ENCODE measurements at regions not wholly inside any gene's neighbourhood (a gene's known extent, or its start where the extent isn't known, plus 50 kb on each side); places are given as distances from the start of the nearest gene placed in this dataset.
A peak's percentile ranks its signal among the peaks of the same experiment; 100 is the strongest.

- TF ChIP-seq EZH2phosphoT487 (IDR thresholded peaks at IDR 0.05; ENCODE audit: low read depth) (no peak), CTCF (IDR thresholded peaks at IDR 0.05; ENCODE audit: low read depth, low read length) (no peak)
These were observed 140.0 kb upstream of the RAI14 start for GRCh38 chr5:34516166-34516565.

DNA sequence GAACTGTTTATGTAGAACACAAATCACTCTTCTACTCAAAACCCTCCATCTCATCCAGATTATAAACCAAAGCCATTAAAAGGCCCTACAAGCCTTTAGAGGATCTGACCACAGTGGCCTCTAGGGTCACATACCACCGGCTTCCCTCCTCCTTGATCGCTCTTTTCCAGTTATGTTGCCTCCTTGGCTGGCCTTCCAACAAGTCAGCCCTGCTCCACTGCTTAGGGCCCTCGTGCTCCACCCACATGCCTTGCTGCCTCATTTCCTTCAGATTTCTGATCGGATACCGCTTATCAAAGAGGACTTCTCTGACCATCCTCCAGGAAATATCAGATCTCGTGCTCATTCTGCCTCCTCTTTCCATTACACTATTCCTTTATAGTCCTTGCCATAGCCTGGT lies 139.4 kb upstream of the RAI14 start:
- no peaks in the 10 kb centered on the region for H4K20me1 ChIP-seq (ENCODE audit: insufficient read depth, low read length)
- H3K4me1 ChIP-seq (ENCODE audit: low read length): peaks cover 22% of the 10 kb centered on the region
- no peak overlapping the region for H3K9ac ChIP-seq (ENCODE audit: low read length)
- no peak for TF ChIP-seq EZH2phosphoT487 (IDR thresholded peaks at IDR 0.05; ENCODE audit: low read depth)
- no peak for TF ChIP-seq CTCF (IDR thresholded peaks at IDR 0.05; ENCODE audit: low read depth, low read length)
- no peaks in the 10 kb centered on the region for H3K27me3 ChIP-seq (ENCODE audit: low read depth, low read length)
- H3K27ac ChIP-seq (ENCODE audit: low read length): no peak overlapping the region
- H3K9me3 ChIP-seq (ENCODE audit: insufficient read depth, low read length): no peaks in the 10 kb centered on the region
- no peak overlapping the region for H3K4me2 ChIP-seq (ENCODE audit: low read length)
- H3K79me2 ChIP-seq (ENCODE audit: low read length): no peaks in the 10 kb centered on the region
- no peak overlapping the region for H3K4me3 ChIP-seq (ENCODE audit: low read length)
- H2AFZ ChIP-seq (ENCODE audit: low read depth, low read length): no peak overlapping the region
- no peaks in the 10 kb centered on the region for H3K36me3 ChIP-seq (replicated peaks; ENCODE audit: low read depth, low read length)

More at GRCh38 chr5:34516166-34516565, 140.0 kb upstream of the RAI14 start:
- Histone ChIP-seq H3K27me3 (ENCODE audit: low read depth, low read length) (no peaks in the 10 kb centered on the region), H3K27ac (ENCODE audit: low read length) (no peak overlapping the region), H3K4me1 (ENCODE audit: low read length) (peaks cover 25% of the 10 kb centered on the region), H3K9ac (ENCODE audit: low read length) (no peak overlapping the region), H2AFZ (ENCODE audit: low read depth, low read length) (no peak overlapping the region), H3K4me2 (ENCODE audit: low read length) (no peak overlapping the region), H3K36me3 (replicated peaks; ENCODE audit: low read depth, low read length) (no peaks in the 10 kb centered on the region), H3K9me3 (ENCODE audit: insufficient read depth, low read length) (no peaks in the 10 kb centered on the region), H4K20me1 (ENCODE audit: insufficient read depth, low read length) (no peaks in the 10 kb centered on the region), H3K79me2 (ENCODE audit: low read length) (no peaks in the 10 kb centered on the region), H3K4me3 (ENCODE audit: low read length) (no peak overlapping the region)

DNA sequence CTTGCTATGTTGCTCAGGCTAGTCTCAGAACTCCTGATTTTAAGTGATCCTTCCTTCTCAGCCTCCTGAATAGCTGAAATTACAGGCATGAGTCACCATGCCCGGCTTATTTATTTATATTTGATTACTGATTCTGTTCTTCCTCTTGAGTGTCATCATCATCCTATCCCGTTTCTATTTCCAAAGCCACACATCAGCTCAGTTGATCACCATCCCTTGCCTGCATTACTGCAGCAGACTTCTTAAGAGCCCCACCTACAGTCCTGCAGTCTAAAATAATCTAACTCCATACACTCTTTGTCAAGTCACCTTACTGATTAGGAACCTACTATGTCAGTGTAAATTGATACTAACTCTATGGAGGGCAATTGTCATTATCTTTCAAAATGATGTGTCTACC lies 138.9 kb upstream of the RAI14 start:
- peaks cover 17% of the 10 kb centered on the region for H3K4me1 ChIP-seq (ENCODE audit: low read length)
- no peak overlapping the region for H3K9ac ChIP-seq (ENCODE audit: low read length)
- no peaks in the 10 kb centered on the region for H3K36me3 ChIP-seq (replicated peaks; ENCODE audit: low read depth, low read length)
- no peak overlapping the region; the same call in 1 of the 2 replicates for H2AFZ ChIP-seq (ENCODE audit: low read depth, low read length)
- H3K27me3 ChIP-seq (ENCODE audit: low read depth, low read length): no peaks in the 10 kb centered on the region
- H3K79me2 ChIP-seq (ENCODE audit: low read length): no peaks in the 10 kb centered on the region
- H3K9me3 ChIP-seq (ENCODE audit: insufficient read depth, low read length): no peaks in the 10 kb centered on the region
- no peaks in the 10 kb centered on the region for H4K20me1 ChIP-seq (ENCODE audit: insufficient read depth, low read length)
- no peak overlapping the region for H3K4me3 ChIP-seq (ENCODE audit: low read length)
- H3K27ac ChIP-seq (ENCODE audit: low read length): no peak overlapping the region
- no peak overlapping the region for H3K4me2 ChIP-seq (ENCODE audit: low read length)
- TF ChIP-seq EZH2phosphoT487 (IDR thresholded peaks at IDR 0.05; ENCODE audit: low read depth) (no peak), CTCF (IDR thresholded peaks at IDR 0.05; ENCODE audit: low read depth, low read length) (peak; percentile 26; the same call in 1 of the 2 replicates)

- Histone ChIP-seq H3K36me3 (replicated peaks; ENCODE audit: low read depth, low read length) (no peaks in the 10 kb centered on the region), H3K4me2 (ENCODE audit: low read length) (no peak overlapping the region), H3K9me3 (ENCODE audit: insufficient read depth, low read length) (no peaks in the 10 kb centered on the region), H3K4me1 (ENCODE audit: low read length) (peaks cover 37% of the 10 kb centered on the region), H4K20me1 (ENCODE audit: insufficient read depth, low read length) (no peaks in the 10 kb centered on the region), H3K9ac (ENCODE audit: low read length) (no peak overlapping the region), H3K79me2 (ENCODE audit: low read length) (no peaks in the 10 kb centered on the region), H2AFZ (ENCODE audit: low read depth, low read length) (no peak overlapping the region), H3K27ac (ENCODE audit: low read length) (no peak overlapping the region), H3K27me3 (ENCODE audit: low read depth, low read length) (no peaks in the 10 kb centered on the region), H3K4me3 (ENCODE audit: low read length) (no peak overlapping the region)
- TF ChIP-seq CTCF (IDR thresholded peaks at IDR 0.05; ENCODE audit: low read depth, low read length) (no peak), EZH2phosphoT487 (IDR thresholded peaks at IDR 0.05; ENCODE audit: low read depth) (no peak)
These were observed 136.5 kb upstream of the RAI14 start for GRCh38 chr5:34519489-34520220.

All from OCI-LY3 (cell line).